DND-41 (cell line): ENCODE measurements at regions not wholly inside any gene's neighbourhood (a gene's known extent, or its start where the extent isn't known, plus 50 kb on each side); places are given as distances from the start of the nearest gene placed in this dataset.
A peak's percentile ranks its signal among the peaks of the same experiment; 100 is the strongest.

Experiments
- ATAC-seq: fragments of 200-7000 bp; cut with Tn5 transposase; 3 replicates; pipeline ENCODE4 v1.9.1; 2021; ENCODE audit warnings: low read depth; ENCODE audit not compliant: insufficient read depth
- DNase-seq: peaks from one replicate; pipeline ENCODE4 v3.0.0-alpha.2; 2020
- H2AFZ ChIP-seq: 2 replicates; pipeline ENCODE4 v1.6.0; 2012; ENCODE audit warnings: low read depth, low read length
- H3K27ac ChIP-seq: 2 replicates; pipeline ENCODE4 v1.5.1; 2012; ENCODE audit warnings: low read length, inconsistent platforms
- H3K27me3 ChIP-seq: fragments of 200-600 bp; sonication (generic); 2 replicates; pipeline ENCODE4 v1.6.0; 2012; ENCODE audit warnings: low read length, mild to moderate bottlenecking, inconsistent platforms; ENCODE audit not compliant: insufficient read depth, poor library complexity
- H3K36me3 ChIP-seq: 2 replicates; pipeline ENCODE4 v1.5.1; 2012; ENCODE audit warnings: low read length, inconsistent platforms; ENCODE audit not compliant: insufficient read depth
- H3K4me1 ChIP-seq: 2 replicates; pipeline ENCODE4 v1.5.1; 2012; ENCODE audit warnings: mild to moderate bottlenecking, low read length; ENCODE audit not compliant: insufficient read depth
- H3K4me2 ChIP-seq: 2 replicates; pipeline ENCODE4 v1.6.0; 2012; ENCODE audit warnings: mild to moderate bottlenecking, moderate library complexity, low read length, inconsistent platforms; ENCODE audit not compliant: insufficient read depth
- H3K4me3 ChIP-seq, 2 experiments: fragments of 200-600 bp in 1 of 2; shearing (Covaris generic) in 1 of 2; 2 replicates each; pipeline ENCODE4 v1.5.1; 2012 to 2016; ENCODE audit warnings: inconsistent platforms in 2 of 2, low read length in 2 of 2, mild to moderate bottlenecking in 2 of 2, low read depth in 1 of 2, moderate library complexity in 1 of 2
- H3K79me2 ChIP-seq: 2 replicates; pipeline ENCODE4 v1.6.0; 2012; ENCODE audit warnings: low read length, inconsistent platforms; ENCODE audit not compliant: insufficient read depth
- H3K9ac ChIP-seq: 2 replicates; pipeline ENCODE4 v1.6.0; 2012; ENCODE audit warnings: low read depth, mild to moderate bottlenecking, inconsistent platforms, low read length, moderate library complexity
- H3K9me3 ChIP-seq: 2 replicates; pipeline ENCODE4 v1.5.1; 2012; ENCODE audit warnings: low read length, moderate library complexity, mild to moderate bottlenecking, inconsistent platforms; ENCODE audit not compliant: insufficient read depth, severe bottlenecking
- H4K20me1 ChIP-seq: 2 replicates; pipeline ENCODE4 v1.6.0; 2012; ENCODE audit warnings: low read length; ENCODE audit not compliant: insufficient read depth
- EZH2 ChIP-seq: IDR thresholded peaks from 3 replicates; pipeline ENCODE4 v1.6.1; 2012; ENCODE audit warnings: borderline replicate concordance, low read depth, mild to moderate bottlenecking, moderate library complexity, low read length, inconsistent platforms; ENCODE audit not compliant: severe bottlenecking
- TF ChIP-seq, protein P1 (sequence below): IDR thresholded peaks from 2 replicates; pipeline ENCODE4 v1.5.1; 2012; ENCODE audit warnings: borderline replicate concordance, low read length, moderate library complexity, mild to moderate bottlenecking; ENCODE audit not compliant: poor library complexity, severe bottlenecking; ENCODE audit errors: extremely low read depth

DNA sequence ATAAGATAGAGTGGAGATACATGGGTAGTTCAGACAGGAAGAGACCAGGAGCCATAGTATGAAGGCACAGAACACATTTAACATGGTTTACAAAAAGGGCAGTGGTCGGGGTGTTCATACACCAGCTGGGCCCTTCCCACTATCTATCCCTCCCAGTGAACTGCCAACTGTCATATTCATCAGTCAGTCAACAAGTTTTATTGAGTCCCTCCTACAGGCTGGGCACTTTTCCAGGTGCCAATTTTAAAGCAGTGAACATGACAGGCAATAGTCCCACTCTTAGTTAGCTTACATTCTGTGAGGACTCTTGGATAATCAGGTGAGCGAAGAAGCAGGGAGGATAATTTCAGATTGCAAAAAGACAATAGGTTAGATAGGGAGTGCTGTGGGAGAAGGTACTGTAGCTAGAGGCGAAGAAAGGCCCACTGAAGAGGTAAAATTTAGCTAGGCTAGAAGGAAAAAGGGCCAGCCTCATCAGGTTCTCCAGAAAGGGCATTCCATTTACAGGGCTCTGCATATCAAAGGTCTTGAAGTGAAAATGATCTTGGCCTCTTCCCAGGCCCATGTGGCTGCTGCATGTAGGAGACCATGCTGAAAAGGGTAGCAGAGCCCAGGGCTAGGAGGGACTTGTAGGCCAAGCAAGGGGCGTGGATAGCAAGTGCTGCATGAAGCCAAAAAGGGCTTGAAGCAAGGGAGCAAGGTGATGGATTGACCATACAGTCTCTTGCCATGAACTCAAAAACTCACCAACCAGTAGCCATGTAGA lies 274.7 kb upstream of the SNX7 start:
- Histone ChIP-seq H3K9ac (peak overlapping the region; percentile 0; the same call in 1 of the 2 replicates), H3K4me3 (no peak overlapping the region), H3K4me2 (no peak overlapping the region), H3K9me3 (no peaks in the 10 kb centered on the region), H2AFZ (peak overlapping the region; percentile 68), H3K79me2 (no peaks in the 10 kb centered on the region), H3K27me3 (no peaks in the 10 kb centered on the region), H3K4me1 (peaks cover 55% of the 10 kb centered on the region), H4K20me1 (no peaks in the 10 kb centered on the region), H3K36me3 (no peaks in the 10 kb centered on the region), H3K27ac (peak overlapping the region; percentile 99)
- ATAC-seq, result no peak
- DNase-seq, result no peak
- TF ChIP-seq, protein P1, sequence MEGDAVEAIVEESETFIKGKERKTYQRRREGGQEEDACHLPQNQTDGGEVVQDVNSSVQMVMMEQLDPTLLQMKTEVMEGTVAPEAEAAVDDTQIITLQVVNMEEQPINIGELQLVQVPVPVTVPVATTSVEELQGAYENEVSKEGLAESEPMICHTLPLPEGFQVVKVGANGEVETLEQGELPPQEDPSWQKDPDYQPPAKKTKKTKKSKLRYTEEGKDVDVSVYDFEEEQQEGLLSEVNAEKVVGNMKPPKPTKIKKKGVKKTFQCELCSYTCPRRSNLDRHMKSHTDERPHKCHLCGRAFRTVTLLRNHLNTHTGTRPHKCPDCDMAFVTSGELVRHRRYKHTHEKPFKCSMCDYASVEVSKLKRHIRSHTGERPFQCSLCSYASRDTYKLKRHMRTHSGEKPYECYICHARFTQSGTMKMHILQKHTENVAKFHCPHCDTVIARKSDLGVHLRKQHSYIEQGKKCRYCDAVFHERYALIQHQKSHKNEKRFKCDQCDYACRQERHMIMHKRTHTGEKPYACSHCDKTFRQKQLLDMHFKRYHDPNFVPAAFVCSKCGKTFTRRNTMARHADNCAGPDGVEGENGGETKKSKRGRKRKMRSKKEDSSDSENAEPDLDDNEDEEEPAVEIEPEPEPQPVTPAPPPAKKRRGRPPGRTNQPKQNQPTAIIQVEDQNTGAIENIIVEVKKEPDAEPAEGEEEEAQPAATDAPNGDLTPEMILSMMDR, result no peak
- no peak for TF ChIP-seq EZH2

DNA sequence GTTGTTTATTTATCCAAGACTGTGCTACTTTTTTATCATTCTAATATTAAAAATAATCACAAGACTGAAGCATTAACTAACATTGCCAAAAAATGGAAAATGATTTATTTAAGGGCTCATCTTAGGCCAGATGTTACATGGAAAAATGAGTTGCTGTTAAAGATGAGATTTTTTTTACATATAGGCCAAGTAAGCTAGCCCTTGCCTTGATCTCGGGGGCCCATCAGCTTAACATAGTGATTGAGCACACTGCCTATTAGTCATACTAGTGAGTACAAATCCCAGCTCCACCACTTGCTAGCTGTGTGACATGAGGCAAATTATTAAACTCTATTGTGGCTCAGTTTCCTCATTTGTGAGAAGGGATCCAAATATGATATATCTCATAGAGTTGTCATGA lies 275.9 kb upstream of the SNX7 start:
- Histone ChIP-seq H2AFZ (no peak overlapping the region), H3K27ac (no peak overlapping the region; the same call in 1 of the 2 replicates)
- no peak for TF ChIP-seq EZH2
- TF ChIP-seq, protein P1, result no peak

DNA sequence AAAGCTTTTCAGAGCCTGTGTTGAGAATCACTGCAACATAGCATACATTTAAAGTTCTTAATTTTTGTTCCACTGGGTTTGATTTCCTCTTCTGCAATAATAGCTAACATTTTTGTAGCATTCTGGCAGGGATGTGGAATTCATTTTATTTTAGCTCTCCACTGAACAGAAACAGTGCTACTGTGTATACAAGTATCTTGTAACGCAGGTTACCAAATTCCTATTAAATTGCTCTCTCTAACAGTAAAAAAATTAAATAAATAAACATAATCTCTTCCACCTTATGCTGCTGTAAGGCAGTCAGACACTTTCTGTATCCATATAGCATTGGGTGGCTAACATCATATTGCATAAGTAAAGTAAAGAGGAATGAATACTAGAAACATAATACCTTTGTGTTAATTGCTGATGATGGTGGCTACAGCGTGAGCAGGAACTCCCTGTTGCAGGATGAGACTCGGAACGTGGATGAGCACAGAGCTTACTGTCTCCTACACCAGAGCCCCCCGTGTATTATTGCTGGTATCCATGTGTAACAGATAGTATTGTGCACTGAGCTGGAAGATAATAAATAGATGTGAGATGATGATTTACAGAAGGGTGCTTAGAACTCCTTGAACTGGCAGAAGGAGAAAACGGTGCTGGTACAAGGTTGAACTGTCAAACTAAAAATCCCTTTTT lies 276.9 kb upstream of the SNX7 start:
- H3K9me3 ChIP-seq, result no peaks in the 10 kb centered on the region
- no peak overlapping the region for H3K27ac ChIP-seq
- H3K79me2 ChIP-seq, result no peaks in the 10 kb centered on the region
- H3K4me3 ChIP-seq, result no peak overlapping the region
- no peak overlapping the region for H2AFZ ChIP-seq
- TF ChIP-seq EZH2, result no peak
- TF ChIP-seq, protein P1, result no peak
- H4K20me1 ChIP-seq, result no peaks in the 10 kb centered on the region
- no peaks in the 10 kb centered on the region for H3K36me3 ChIP-seq
- no peak overlapping the region for H3K4me2 ChIP-seq
- peaks cover 52% of the 10 kb centered on the region for H3K4me1 ChIP-seq
- no peak for DNase-seq
- no peaks in the 10 kb centered on the region for H3K27me3 ChIP-seq
- no peak for ATAC-seq
- H3K9ac ChIP-seq, result no peak overlapping the region

More for the DNA sequence above, 275.9 kb upstream of the SNX7 start:
- Histone ChIP-seq H3K9ac (no peak overlapping the region), H3K79me2 (no peaks in the 10 kb centered on the region), H3K36me3 (no peaks in the 10 kb centered on the region), H3K4me3 (no peak overlapping the region), H3K4me2 (no peak overlapping the region), H3K27me3 (no peaks in the 10 kb centered on the region), H3K4me1 (peaks cover 57% of the 10 kb centered on the region), H3K9me3 (no peaks in the 10 kb centered on the region), H4K20me1 (no peaks in the 10 kb centered on the region)
- ATAC-seq (no peak), DNase-seq (no peak)
